ENCODE measurements at regions not wholly inside any gene's neighbourhood (a gene's known extent, or its start where the extent isn't known, plus 50 kb on each side); places are given as distances from the start of the nearest gene placed in this dataset.

DNA sequence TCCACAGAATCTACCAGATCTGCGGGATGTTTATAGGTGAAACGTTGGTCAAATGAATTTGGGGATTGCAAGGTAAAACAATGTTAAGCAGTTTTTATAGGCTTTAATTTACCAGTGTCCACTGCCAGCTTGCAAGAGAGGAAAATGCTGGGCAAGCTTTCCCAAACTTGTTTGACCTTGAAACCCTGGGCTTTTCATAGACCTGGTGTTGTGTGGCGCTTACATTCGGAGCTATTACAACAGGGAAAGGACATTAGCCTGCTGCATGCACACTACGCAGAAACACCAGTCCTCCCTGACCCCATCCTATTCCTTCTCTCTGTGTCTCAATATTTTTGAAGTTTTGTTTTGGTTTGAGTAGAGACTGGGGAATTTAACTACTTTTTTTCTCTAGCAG lies 59.6 kb upstream of the AGPS start:
- TF ChIP-seq, protein P1, sequence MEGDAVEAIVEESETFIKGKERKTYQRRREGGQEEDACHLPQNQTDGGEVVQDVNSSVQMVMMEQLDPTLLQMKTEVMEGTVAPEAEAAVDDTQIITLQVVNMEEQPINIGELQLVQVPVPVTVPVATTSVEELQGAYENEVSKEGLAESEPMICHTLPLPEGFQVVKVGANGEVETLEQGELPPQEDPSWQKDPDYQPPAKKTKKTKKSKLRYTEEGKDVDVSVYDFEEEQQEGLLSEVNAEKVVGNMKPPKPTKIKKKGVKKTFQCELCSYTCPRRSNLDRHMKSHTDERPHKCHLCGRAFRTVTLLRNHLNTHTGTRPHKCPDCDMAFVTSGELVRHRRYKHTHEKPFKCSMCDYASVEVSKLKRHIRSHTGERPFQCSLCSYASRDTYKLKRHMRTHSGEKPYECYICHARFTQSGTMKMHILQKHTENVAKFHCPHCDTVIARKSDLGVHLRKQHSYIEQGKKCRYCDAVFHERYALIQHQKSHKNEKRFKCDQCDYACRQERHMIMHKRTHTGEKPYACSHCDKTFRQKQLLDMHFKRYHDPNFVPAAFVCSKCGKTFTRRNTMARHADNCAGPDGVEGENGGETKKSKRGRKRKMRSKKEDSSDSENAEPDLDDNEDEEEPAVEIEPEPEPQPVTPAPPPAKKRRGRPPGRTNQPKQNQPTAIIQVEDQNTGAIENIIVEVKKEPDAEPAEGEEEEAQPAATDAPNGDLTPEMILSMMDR (IDR thresholded peaks at IDR 0.05): no peak
- no peak for TF ChIP-seq POLR2A (IDR thresholded peaks at IDR 0.05)
